WTC11 (cell line): ENCODE measurements at regions not wholly inside any gene's neighbourhood (a gene's known extent, or its start where the extent isn't known, plus 50 kb on each side); places are given as distances from the start of the nearest gene placed in this dataset.
A peak's percentile ranks its signal among the peaks of the same experiment; 100 is the strongest.

Source experiments
- ATAC-seq: fragments of 200-7000 bp; cut with Tn5 transposase; 2 replicates; pipeline ENCODE4 v1.10.0; 2021; ENCODE audit warnings: mild to moderate bottlenecking, moderate library complexity
- CTCF ChIA-PET: fragments of 300-600 bp; sonication (Branson Sonifier 250); formaldehyde crosslinking; loops from one replicate; lab custom pipeline; 2021; ENCODE audit warnings: antibody characterized with exemption; lab: Charles Lee
- POLR2A ChIA-PET: fragments of 350-600 bp; sonication (Branson Sonifier 250); formaldehyde crosslinking; loops from one replicate; lab custom pipeline; 2021; ENCODE audit warnings: antibody characterized with exemption; lab: Charles Lee
- DNase-seq: peaks from one replicate; pipeline ENCODE4 v3.0.0; 2021; ENCODE audit warnings: low spot score
- H3K27ac Mint-ChIP-seq: 2 replicates; pipeline ENCODE4 v1.8.0; 2021; ENCODE audit warnings: mixed read lengths
- H3K27me3 Mint-ChIP-seq: 2 replicates; pipeline ENCODE4 v1.8.0; 2021; ENCODE audit warnings: low read depth, mild to moderate bottlenecking, moderate library complexity, mixed read lengths
- H3K36me3 Mint-ChIP-seq: 2 replicates; pipeline ENCODE4 v1.8.0; 2021; ENCODE audit warnings: mixed read lengths
- H3K4me1 Mint-ChIP-seq: 2 replicates; pipeline ENCODE4 v1.8.0; 2022; ENCODE audit warnings: mixed read lengths
- H3K4me3 Mint-ChIP-seq: 2 replicates; pipeline ENCODE4 v1.8.0; 2021; ENCODE audit warnings: mild to moderate bottlenecking, moderate library complexity, mixed read lengths
- H3K9me3 Mint-ChIP-seq: 2 replicates; pipeline ENCODE4 v1.8.0; 2021; ENCODE audit warnings: mixed read lengths
- ELF4 ChIP-seq: sonication (generic); formaldehyde crosslinking; IDR thresholded peaks from 2 replicates; pipeline ENCODE4 v1.8.1; 2022; ENCODE audit warnings: low read depth, mild to moderate bottlenecking, moderate library complexity, missing genetic modification reagents
- FOXJ3 ChIP-seq: sonication (generic); formaldehyde crosslinking; IDR thresholded peaks from 2 replicates; pipeline ENCODE4 v1.9.0; 2021; ENCODE audit warnings: missing genetic modification reagents, mild to moderate bottlenecking, borderline replicate concordance
- JAZF1 ChIP-seq: fragments of 250-450 bp; sonication (Bioruptor Pico); IDR thresholded peaks from 2 replicates; pipeline ENCODE4 v1.9.0; 2021; ENCODE audit warnings: moderate library complexity, mild to moderate bottlenecking, inconsistent platforms
- KAT7 ChIP-seq: sonication (generic); formaldehyde crosslinking; IDR thresholded peaks from 2 replicates; pipeline ENCODE4 v1.8.1; 2023; ENCODE audit warnings: missing genetic modification reagents, mild to moderate bottlenecking, borderline replicate concordance
- MXD4 ChIP-seq: fragments of 250-450 bp; sonication (Bioruptor Pico); IDR thresholded peaks from 2 replicates; pipeline ENCODE4 v1.8.0; 2021; ENCODE audit warnings: mild to moderate bottlenecking, moderate library complexity, borderline replicate concordance
- TCF7 ChIP-seq: sonication (generic); formaldehyde crosslinking; IDR thresholded peaks from 2 replicates; pipeline ENCODE4 v1.8.0; 2022; ENCODE audit warnings: mild to moderate bottlenecking, low read depth, missing genetic modification reagents, moderate library complexity
- TP53 ChIP-seq: sonication (generic); formaldehyde crosslinking; IDR thresholded peaks from 2 replicates; pipeline ENCODE4 v1.8.1; 2023; ENCODE audit warnings: mild to moderate bottlenecking, missing genetic modification reagents
- TF ChIP-seq, protein P1 (sequence below): fragments of 200-600 bp; IDR thresholded peaks from 2 replicates; pipeline ENCODE4 v1.8.0; 2022; ENCODE audit warnings: antibody characterized with exemption
- TF ChIP-seq, protein P2 (sequence below): sonication (generic); formaldehyde crosslinking; IDR thresholded peaks from 2 replicates; pipeline ENCODE4 v1.8.0; 2023; ENCODE audit warnings: missing genetic modification reagents
- TF ChIP-seq, protein P3 (sequence below): sonication (generic); formaldehyde crosslinking; IDR thresholded peaks from 2 replicates; pipeline ENCODE4 v1.8.1; 2023; ENCODE audit warnings: mild to moderate bottlenecking, missing genetic modification reagents
- TF ChIP-seq, protein P4 (sequence below): sonication (generic); formaldehyde crosslinking; conservative IDR thresholded peaks from 2 replicates; pipeline ENCODE4 v1.8.1; 2023; ENCODE audit warnings: mild to moderate bottlenecking, low read depth, missing genetic modification reagents, moderate library complexity
- TF ChIP-seq, protein P5 (sequence below): fragments of 250-450 bp; sonication (Bioruptor Pico); IDR thresholded peaks from 2 replicates; pipeline ENCODE4 v1.9.0; 2021; ENCODE audit warnings: mild to moderate bottlenecking, borderline replicate concordance
- TF ChIP-seq, protein P6 (sequence below): fragments of 250-450 bp; sonication (Bioruptor Pico); IDR thresholded peaks from 2 replicates; pipeline ENCODE4 v1.9.0; 2021; ENCODE audit warnings: mild to moderate bottlenecking
- TF ChIP-seq, protein P7 (sequence below): fragments of 250-450 bp; sonication (Bioruptor Pico); IDR thresholded peaks from 2 replicates; pipeline ENCODE4 v1.8.0; 2021; ENCODE audit warnings: mild to moderate bottlenecking
- TF ChIP-seq, protein P8 (sequence below): sonication (generic); formaldehyde crosslinking; IDR thresholded peaks from 2 replicates; pipeline ENCODE4 v1.8.1; 2022; ENCODE audit warnings: missing genetic modification reagents, borderline replicate concordance

DNA sequence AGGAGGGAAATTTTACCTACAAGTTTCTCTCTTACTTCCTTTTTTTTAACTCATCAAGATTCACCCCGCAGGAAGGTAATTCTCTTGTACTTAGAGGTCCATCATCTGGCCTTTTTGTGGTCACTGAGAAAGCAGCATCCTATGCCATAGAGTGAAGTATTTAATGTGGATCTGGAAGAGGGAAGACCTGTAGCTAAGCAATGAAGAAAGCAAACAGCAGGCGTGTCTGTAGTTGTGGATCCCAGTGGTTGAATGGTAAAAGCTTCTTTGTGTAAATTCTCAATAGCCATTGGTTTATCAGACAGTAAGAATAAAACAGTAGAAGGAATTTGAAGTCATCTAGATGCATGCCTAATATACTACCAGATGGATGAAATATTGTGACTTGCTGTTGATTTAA lies 196.4 kb downstream of the ANKRD7 start:
- Mint-ChIP-seq H3K36me3 (no peaks in the 10 kb centered on the region), H3K4me3 (no peak overlapping the region), H3K27ac (no peak overlapping the region), H3K9me3 (no peaks in the 10 kb centered on the region), H3K4me1 (peaks cover 6% of the 10 kb centered on the region; the same call in 1 of the 2 replicates), H3K27me3 (no peaks in the 10 kb centered on the region)
- DNase-seq (no peak), ATAC-seq (peak; percentile 91)
- CTCF ChIA-PET, result no interaction called here
- POLR2A ChIA-PET, result no interaction called here
- TF ChIP-seq ELF4, result no peak
- TF ChIP-seq, protein P1, sequence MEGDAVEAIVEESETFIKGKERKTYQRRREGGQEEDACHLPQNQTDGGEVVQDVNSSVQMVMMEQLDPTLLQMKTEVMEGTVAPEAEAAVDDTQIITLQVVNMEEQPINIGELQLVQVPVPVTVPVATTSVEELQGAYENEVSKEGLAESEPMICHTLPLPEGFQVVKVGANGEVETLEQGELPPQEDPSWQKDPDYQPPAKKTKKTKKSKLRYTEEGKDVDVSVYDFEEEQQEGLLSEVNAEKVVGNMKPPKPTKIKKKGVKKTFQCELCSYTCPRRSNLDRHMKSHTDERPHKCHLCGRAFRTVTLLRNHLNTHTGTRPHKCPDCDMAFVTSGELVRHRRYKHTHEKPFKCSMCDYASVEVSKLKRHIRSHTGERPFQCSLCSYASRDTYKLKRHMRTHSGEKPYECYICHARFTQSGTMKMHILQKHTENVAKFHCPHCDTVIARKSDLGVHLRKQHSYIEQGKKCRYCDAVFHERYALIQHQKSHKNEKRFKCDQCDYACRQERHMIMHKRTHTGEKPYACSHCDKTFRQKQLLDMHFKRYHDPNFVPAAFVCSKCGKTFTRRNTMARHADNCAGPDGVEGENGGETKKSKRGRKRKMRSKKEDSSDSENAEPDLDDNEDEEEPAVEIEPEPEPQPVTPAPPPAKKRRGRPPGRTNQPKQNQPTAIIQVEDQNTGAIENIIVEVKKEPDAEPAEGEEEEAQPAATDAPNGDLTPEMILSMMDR, result no peak

DNA sequence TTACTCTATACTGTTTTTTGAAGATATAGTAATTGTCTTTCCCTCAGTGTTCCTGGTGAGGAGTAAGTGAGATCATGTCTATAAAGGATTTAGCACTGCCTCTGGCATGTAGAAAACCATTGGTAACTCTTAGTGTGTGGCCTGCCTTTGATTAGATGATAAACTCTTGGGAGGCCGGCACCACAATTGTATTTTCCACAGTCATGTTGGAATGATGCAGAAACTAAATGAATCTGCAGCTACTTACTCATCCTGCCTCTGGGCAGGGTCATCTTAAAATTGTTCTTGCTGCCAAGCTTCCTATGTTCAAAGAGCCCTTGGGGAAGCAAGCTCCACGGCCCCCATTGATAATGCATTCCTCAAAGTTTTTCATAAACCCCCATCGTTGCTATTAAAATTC lies 204.6 kb downstream of the ANKRD7 start:
- no peak for TF ChIP-seq KAT7 (CRISPR knock-in tag)
- TF ChIP-seq, protein P2, sequence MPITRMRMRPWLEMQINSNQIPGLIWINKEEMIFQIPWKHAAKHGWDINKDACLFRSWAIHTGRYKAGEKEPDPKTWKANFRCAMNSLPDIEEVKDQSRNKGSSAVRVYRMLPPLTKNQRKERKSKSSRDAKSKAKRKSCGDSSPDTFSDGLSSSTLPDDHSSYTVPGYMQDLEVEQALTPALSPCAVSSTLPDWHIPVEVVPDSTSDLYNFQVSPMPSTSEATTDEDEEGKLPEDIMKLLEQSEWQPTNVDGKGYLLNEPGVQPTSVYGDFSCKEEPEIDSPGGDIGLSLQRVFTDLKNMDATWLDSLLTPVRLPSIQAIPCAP, result no peak
- TF ChIP-seq, protein P3, sequence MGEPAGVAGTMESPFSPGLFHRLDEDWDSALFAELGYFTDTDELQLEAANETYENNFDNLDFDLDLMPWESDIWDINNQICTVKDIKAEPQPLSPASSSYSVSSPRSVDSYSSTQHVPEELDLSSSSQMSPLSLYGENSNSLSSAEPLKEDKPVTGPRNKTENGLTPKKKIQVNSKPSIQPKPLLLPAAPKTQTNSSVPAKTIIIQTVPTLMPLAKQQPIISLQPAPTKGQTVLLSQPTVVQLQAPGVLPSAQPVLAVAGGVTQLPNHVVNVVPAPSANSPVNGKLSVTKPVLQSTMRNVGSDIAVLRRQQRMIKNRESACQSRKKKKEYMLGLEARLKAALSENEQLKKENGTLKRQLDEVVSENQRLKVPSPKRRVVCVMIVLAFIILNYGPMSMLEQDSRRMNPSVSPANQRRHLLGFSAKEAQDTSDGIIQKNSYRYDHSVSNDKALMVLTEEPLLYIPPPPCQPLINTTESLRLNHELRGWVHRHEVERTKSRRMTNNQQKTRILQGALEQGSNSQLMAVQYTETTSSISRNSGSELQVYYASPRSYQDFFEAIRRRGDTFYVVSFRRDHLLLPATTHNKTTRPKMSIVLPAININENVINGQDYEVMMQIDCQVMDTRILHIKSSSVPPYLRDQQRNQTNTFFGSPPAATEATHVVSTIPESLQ (CRISPR knock-in tag), result no peak
- TF ChIP-seq, protein P4, sequence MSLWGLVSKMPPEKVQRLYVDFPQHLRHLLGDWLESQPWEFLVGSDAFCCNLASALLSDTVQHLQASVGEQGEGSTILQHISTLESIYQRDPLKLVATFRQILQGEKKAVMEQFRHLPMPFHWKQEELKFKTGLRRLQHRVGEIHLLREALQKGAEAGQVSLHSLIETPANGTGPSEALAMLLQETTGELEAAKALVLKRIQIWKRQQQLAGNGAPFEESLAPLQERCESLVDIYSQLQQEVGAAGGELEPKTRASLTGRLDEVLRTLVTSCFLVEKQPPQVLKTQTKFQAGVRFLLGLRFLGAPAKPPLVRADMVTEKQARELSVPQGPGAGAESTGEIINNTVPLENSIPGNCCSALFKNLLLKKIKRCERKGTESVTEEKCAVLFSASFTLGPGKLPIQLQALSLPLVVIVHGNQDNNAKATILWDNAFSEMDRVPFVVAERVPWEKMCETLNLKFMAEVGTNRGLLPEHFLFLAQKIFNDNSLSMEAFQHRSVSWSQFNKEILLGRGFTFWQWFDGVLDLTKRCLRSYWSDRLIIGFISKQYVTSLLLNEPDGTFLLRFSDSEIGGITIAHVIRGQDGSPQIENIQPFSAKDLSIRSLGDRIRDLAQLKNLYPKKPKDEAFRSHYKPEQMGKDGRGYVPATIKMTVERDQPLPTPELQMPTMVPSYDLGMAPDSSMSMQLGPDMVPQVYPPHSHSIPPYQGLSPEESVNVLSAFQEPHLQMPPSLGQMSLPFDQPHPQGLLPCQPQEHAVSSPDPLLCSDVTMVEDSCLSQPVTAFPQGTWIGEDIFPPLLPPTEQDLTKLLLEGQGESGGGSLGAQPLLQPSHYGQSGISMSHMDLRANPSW (CRISPR knock-in tag), result no peak
- TF ChIP-seq, protein P5, sequence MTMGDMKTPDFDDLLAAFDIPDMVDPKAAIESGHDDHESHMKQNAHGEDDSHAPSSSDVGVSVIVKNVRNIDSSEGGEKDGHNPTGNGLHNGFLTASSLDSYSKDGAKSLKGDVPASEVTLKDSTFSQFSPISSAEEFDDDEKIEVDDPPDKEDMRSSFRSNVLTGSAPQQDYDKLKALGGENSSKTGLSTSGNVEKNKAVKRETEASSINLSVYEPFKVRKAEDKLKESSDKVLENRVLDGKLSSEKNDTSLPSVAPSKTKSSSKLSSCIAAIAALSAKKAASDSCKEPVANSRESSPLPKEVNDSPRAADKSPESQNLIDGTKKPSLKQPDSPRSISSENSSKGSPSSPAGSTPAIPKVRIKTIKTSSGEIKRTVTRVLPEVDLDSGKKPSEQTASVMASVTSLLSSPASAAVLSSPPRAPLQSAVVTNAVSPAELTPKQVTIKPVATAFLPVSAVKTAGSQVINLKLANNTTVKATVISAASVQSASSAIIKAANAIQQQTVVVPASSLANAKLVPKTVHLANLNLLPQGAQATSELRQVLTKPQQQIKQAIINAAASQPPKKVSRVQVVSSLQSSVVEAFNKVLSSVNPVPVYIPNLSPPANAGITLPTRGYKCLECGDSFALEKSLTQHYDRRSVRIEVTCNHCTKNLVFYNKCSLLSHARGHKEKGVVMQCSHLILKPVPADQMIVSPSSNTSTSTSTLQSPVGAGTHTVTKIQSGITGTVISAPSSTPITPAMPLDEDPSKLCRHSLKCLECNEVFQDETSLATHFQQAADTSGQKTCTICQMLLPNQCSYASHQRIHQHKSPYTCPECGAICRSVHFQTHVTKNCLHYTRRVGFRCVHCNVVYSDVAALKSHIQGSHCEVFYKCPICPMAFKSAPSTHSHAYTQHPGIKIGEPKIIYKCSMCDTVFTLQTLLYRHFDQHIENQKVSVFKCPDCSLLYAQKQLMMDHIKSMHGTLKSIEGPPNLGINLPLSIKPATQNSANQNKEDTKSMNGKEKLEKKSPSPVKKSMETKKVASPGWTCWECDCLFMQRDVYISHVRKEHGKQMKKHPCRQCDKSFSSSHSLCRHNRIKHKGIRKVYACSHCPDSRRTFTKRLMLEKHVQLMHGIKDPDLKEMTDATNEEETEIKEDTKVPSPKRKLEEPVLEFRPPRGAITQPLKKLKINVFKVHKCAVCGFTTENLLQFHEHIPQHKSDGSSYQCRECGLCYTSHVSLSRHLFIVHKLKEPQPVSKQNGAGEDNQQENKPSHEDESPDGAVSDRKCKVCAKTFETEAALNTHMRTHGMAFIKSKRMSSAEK, result no peak
- TF ChIP-seq, protein P6, sequence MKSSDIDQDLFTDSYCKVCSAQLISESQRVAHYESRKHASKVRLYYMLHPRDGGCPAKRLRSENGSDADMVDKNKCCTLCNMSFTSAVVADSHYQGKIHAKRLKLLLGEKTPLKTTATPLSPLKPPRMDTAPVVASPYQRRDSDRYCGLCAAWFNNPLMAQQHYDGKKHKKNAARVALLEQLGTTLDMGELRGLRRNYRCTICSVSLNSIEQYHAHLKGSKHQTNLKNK (CRISPR knock-in tag), result no peak
- DNase-seq (no peak), ATAC-seq (no peak)
- no peak overlapping the region for H3K4me3 Mint-ChIP-seq
- peaks cover 26% of the 10 kb centered on the region for H3K36me3 Mint-ChIP-seq
- peaks cover 33% of the 10 kb centered on the region for H3K9me3 Mint-ChIP-seq
- H3K4me1 Mint-ChIP-seq, result peaks cover 10% of the 10 kb centered on the region
- no peaks in the 10 kb centered on the region for H3K27me3 Mint-ChIP-seq
- ChIA-PET CTCF (no interaction called here), POLR2A (no interaction called here)
- no peak overlapping the region for H3K27ac Mint-ChIP-seq

DNA sequence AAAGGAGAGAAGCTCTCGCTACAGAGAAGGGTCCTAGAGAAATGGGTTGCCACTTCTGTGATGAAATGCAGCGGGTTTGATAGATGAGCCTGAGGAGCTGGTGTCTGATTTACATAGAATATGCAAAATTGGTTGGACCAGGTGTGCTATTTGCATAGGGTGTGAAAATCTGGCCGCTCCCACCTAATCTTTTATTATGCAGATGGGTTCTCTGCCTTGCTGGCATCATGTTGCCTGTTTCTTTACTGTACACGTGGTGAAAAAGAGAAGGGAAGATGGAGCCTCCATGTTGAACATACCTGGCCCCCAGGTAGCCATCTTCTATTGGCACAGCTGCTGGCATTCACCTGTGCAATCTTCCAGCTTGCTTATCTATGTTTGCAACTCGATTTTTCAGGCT lies 212.2 kb downstream of the ANKRD7 start:
- DNase-seq (peak; percentile 12), ATAC-seq (peak; percentile 61)
- ChIA-PET POLR2A (no interaction called here), CTCF (no interaction called here)
- H3K27ac Mint-ChIP-seq, result no peak overlapping the region
- H3K4me1 Mint-ChIP-seq, result peaks cover 29% of the 10 kb centered on the region
- no peaks in the 10 kb centered on the region; the same call in 1 of the 2 replicates for H3K27me3 Mint-ChIP-seq
- H3K4me3 Mint-ChIP-seq, result no peak overlapping the region
- H3K36me3 Mint-ChIP-seq, result peaks cover 38% of the 10 kb centered on the region
- peaks cover 58% of the 10 kb centered on the region for H3K9me3 Mint-ChIP-seq
- no peak for TF ChIP-seq TCF7 (CRISPR knock-in tag)
- TF ChIP-seq, protein P7, sequence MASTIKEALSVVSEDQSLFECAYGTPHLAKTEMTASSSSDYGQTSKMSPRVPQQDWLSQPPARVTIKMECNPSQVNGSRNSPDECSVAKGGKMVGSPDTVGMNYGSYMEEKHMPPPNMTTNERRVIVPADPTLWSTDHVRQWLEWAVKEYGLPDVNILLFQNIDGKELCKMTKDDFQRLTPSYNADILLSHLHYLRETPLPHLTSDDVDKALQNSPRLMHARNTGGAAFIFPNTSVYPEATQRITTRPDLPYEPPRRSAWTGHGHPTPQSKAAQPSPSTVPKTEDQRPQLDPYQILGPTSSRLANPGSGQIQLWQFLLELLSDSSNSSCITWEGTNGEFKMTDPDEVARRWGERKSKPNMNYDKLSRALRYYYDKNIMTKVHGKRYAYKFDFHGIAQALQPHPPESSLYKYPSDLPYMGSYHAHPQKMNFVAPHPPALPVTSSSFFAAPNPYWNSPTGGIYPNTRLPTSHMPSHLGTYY (CRISPR knock-in tag), result no peak
- TF ChIP-seq TP53 (CRISPR knock-in tag), result no peak
- TF ChIP-seq FOXJ3, result no peak
- no peak for TF ChIP-seq MXD4 (CRISPR knock-in tag)
- TF ChIP-seq JAZF1 (CRISPR knock-in tag), result no peak
- TF ChIP-seq, protein P8, sequence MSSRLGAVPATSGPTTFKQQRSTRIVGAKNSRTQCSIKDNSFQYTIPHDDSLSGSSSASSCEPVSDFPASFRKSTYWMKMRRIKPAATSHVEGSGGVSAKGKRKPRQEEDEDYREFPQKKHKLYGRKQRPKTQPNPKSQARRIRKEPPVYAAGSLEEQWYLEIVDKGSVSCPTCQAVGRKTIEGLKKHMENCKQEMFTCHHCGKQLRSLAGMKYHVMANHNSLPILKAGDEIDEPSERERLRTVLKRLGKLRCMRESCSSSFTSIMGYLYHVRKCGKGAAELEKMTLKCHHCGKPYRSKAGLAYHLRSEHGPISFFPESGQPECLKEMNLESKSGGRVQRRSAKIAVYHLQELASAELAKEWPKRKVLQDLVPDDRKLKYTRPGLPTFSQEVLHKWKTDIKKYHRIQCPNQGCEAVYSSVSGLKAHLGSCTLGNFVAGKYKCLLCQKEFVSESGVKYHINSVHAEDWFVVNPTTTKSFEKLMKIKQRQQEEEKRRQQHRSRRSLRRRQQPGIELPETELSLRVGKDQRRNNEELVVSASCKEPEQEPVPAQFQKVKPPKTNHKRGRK (CRISPR knock-in tag), result no peak
